Neural cell (in vitro differentiated cells): ENCODE measurements at regions not wholly inside any gene's neighbourhood (a gene's known extent, or its start where the extent isn't known, plus 50 kb on each side); places are given as distances from the start of the nearest gene placed in this dataset.

Experiments
- CTCF ChIP-seq: fragments of 450-650 bp; IDR thresholded peaks from 2 replicates; pipeline ENCODE4 v1.5.1; 2014; ENCODE audit warnings: antibody characterized with exemption, mild to moderate bottlenecking, moderate library complexity; ENCODE audit not compliant: poor library complexity, severe bottlenecking
- EZH2 ChIP-seq: fragments of 200-600, 300-800 bp; shearing (Covaris generic), sonication (generic); IDR thresholded peaks from 2 replicates; pipeline ENCODE4 v1.6.1; 2014; ENCODE audit warnings: antibody characterized with exemption, low read length, borderline replicate concordance, mild to moderate bottlenecking; ENCODE audit not compliant: insufficient read depth, poor library complexity, severe bottlenecking
- POLR2AphosphoS5 ChIP-seq: IDR thresholded peaks from 2 replicates; pipeline ENCODE4 v1.6.1; 2012
- TAF1 ChIP-seq: IDR thresholded peaks from 2 replicates; pipeline ENCODE4 v1.6.1; 2012; ENCODE audit warnings: low read depth

- TF ChIP-seq CTCF = no peak
- no peak for TF ChIP-seq EZH2
- TF ChIP-seq TAF1 = no peak
- no peak for TF ChIP-seq POLR2AphosphoS5
Measured at GRCh38 chr14:55799508-55800095, 219.6 kb downstream of the KTN1 start.
